ENCODE measurements at regions not wholly inside any gene's neighbourhood (a gene's known extent, or its start where the extent isn't known, plus 50 kb on each side); places are given as distances from the start of the nearest gene placed in this dataset.
"Not testable (repeated sequence)": the region's sequence is repeated elsewhere in the genome, so short reads cannot be mapped to it uniquely, and the experiment has no call there.

- WGBS: 98% methylated on average over 1 of the region's 2 CpGs
- no peak overlapping the region for H3K27ac ChIP-seq (ENCODE audit: low read depth, low read length)
- no peak overlapping the region for H3K4me3 ChIP-seq (ENCODE audit: low read length)
- H3K9me3 ChIP-seq (ENCODE audit: insufficient read depth, low read depth, low read length): no peaks in the 10 kb centered on the region
- H3K27me3 ChIP-seq (ENCODE audit: insufficient read depth, low read length): no peaks in the 10 kb centered on the region
- H3K4me1 ChIP-seq (ENCODE audit: insufficient read depth, low read length): no peaks in the 10 kb centered on the region
- no peak overlapping the region for H3K9ac ChIP-seq (ENCODE audit: low read depth, low read length)
- no peaks in the 10 kb centered on the region for H3K36me3 ChIP-seq (ENCODE audit: insufficient read depth, low read length)
These were observed 489.1 kb downstream of the KCTD16 start for GRCh38 chr5:144659634-144660227.

GRCh38 chr5:144644317-144644716 is 473.6 kb downstream of the KCTD16 start:
- Histone ChIP-seq H3K27me3 (ENCODE audit: insufficient read depth, low read length) (peaks cover 6% of the 10 kb centered on the region; the same call in 1 of the 2 replicates), H3K4me3 (ENCODE audit: low read length) (no peak overlapping the region), H3K4me1 (ENCODE audit: insufficient read depth, low read length) (peaks cover 14% of the 10 kb centered on the region), H3K27ac (ENCODE audit: low read depth, low read length) (no peak overlapping the region), H3K9me3 (ENCODE audit: insufficient read depth, low read depth, low read length) (0 out of 2 replicates have a peak, but pooled peaks cover 3% of the 10 kb centered on the region), H3K36me3 (ENCODE audit: insufficient read depth, low read length) (no peaks in the 10 kb centered on the region), H3K9ac (ENCODE audit: low read depth, low read length) (no peak overlapping the region)
- WGBS: 58% methylated on average over 3 of the region's 3 CpGs

GRCh38 chr5:144638787-144639186 is 468.1 kb downstream of the KCTD16 start:
- no peak overlapping the region for H3K27ac ChIP-seq (ENCODE audit: low read depth, low read length)
- H3K27me3 ChIP-seq (ENCODE audit: insufficient read depth, low read length): no peaks in the 10 kb centered on the region
- 96% methylated on average over 2 of the region's 2 CpGs for whole genome bisulfite sequencing
- H3K36me3 ChIP-seq (ENCODE audit: insufficient read depth, low read length): no peaks in the 10 kb centered on the region
- H3K9ac ChIP-seq (ENCODE audit: low read depth, low read length): no peak overlapping the region
- H3K9me3 ChIP-seq (ENCODE audit: insufficient read depth, low read depth, low read length): peaks cover 19% of the 10 kb centered on the region; the same call in 1 of the 2 replicates
- no peak overlapping the region for H3K4me3 ChIP-seq (ENCODE audit: low read length)
- H3K4me1 ChIP-seq (ENCODE audit: insufficient read depth, low read length): no peaks in the 10 kb centered on the region

DNA sequence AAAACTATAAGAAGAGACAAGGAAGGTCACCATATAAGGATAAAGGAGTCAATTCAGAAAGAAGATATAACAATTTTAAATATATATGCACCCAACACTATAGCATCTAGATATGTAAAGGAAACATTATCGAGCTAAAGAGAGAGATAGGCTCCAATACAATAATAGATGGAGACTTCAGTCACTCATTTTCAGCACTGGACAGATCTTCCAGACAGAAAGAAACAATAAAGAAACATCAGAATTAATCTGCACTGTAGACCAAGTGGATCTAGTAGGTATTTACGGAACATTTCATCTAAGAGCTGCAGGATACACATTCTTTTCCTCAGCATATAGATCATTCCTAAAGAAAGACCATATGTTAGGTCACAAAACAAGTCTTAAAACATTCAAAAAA is 463.5 kb downstream of the KCTD16 start:
- 100% methylated on average over 1 of the region's 2 CpGs for WGBS
- Histone ChIP-seq H3K9ac (ENCODE audit: low read depth, low read length) (no peak overlapping the region), H3K27me3 (ENCODE audit: insufficient read depth, low read length) (no peaks in the 10 kb centered on the region), H3K36me3 (ENCODE audit: insufficient read depth, low read length) (no peaks in the 10 kb centered on the region), H3K27ac (ENCODE audit: low read depth, low read length) (no peak overlapping the region), H3K4me1 (ENCODE audit: insufficient read depth, low read length) (no peaks in the 10 kb centered on the region), H3K4me3 (ENCODE audit: low read length) (no peak overlapping the region), H3K9me3 (ENCODE audit: insufficient read depth, low read depth, low read length) (peaks cover 48% of the 10 kb centered on the region)

- Histone ChIP-seq H3K27me3 (ENCODE audit: insufficient read depth, low read length) (peaks cover 14% of the 10 kb centered on the region), H3K9ac (ENCODE audit: low read depth, low read length) (no peak overlapping the region), H3K27ac (ENCODE audit: low read depth, low read length) (no peak overlapping the region), H3K36me3 (ENCODE audit: insufficient read depth, low read length) (no peaks in the 10 kb centered on the region), H3K4me3 (ENCODE audit: low read length) (peak overlapping the region; percentile 30), H3K9me3 (ENCODE audit: insufficient read depth, low read depth, low read length) (no peaks in the 10 kb centered on the region), H3K4me1 (ENCODE audit: insufficient read depth, low read length) (peaks cover 7% of the 10 kb centered on the region)
- WGBS: 87% methylated on average over 30 of the region's 30 CpGs
These were observed 427.9 kb downstream of the KCTD16 start for GRCh38 chr5:144598451-144599068.

GRCh38 chr5:144596517-144596916 is 425.8 kb downstream of the KCTD16 start:
- Histone ChIP-seq H3K9ac (ENCODE audit: low read depth, low read length) (no peak overlapping the region), H3K4me1 (ENCODE audit: insufficient read depth, low read length) (peaks cover 7% of the 10 kb centered on the region), H3K27me3 (ENCODE audit: insufficient read depth, low read length) (peaks cover 14% of the 10 kb centered on the region), H3K9me3 (ENCODE audit: insufficient read depth, low read depth, low read length) (no peaks in the 10 kb centered on the region), H3K36me3 (ENCODE audit: insufficient read depth, low read length) (no peaks in the 10 kb centered on the region), H3K4me3 (ENCODE audit: low read length) (no peak overlapping the region), H3K27ac (ENCODE audit: low read depth, low read length) (no peak overlapping the region)
- WGBS: 98% methylated on average over 2 of the region's 2 CpGs

DNA sequence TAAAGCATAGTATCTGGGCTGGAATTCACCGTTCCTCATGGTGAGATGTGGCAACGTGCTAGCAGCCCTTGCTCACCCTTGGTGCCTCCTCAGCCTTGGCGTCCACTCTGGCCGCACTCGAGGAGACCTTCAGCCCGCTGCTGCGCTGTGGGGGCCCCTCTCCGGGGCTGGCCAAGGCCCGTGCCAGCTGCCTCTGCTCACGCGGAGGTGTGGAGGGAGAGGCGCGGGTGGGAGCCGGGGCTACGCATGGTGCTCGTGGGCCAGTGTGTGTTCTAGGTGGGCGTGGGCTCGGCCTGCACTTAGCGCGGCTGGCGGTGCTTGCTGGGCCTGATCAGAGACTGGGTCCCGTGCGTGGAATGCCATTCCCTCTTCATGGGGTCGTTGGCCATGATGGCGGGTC is 424.2 kb downstream of the KCTD16 start:
- Histone ChIP-seq H3K9me3 (ENCODE audit: insufficient read depth, low read depth, low read length) (no peaks in the 10 kb centered on the region), H3K4me1 (ENCODE audit: insufficient read depth, low read length) (peaks cover 7% of the 10 kb centered on the region), H3K9ac (ENCODE audit: low read depth, low read length) (no peak overlapping the region), H3K36me3 (ENCODE audit: insufficient read depth, low read length) (no peaks in the 10 kb centered on the region), H3K27ac (ENCODE audit: low read depth, low read length) (no peak overlapping the region), H3K4me3 (ENCODE audit: low read length) (no peak overlapping the region), H3K27me3 (ENCODE audit: insufficient read depth, low read length) (peaks cover 14% of the 10 kb centered on the region)
- 95% methylated on average over 25 of the region's 25 CpGs for WGBS

GRCh38 chr5:144594234-144594633 is 423.6 kb downstream of the KCTD16 start:
- not testable (repeated sequence) for H3K9ac ChIP-seq (ENCODE audit: low read depth, low read length); H3K4me1 ChIP-seq (ENCODE audit: insufficient read depth, low read length); H3K9me3 ChIP-seq (ENCODE audit: insufficient read depth, low read depth, low read length); H3K27ac ChIP-seq (ENCODE audit: low read depth, low read length); H3K4me3 ChIP-seq (ENCODE audit: low read length); H3K36me3 ChIP-seq (ENCODE audit: insufficient read depth, low read length)
- 71% methylated on average over 4 of the region's 4 CpGs for WGBS
- H3K27me3 ChIP-seq (ENCODE audit: insufficient read depth, low read length): peaks cover 14% of the 10 kb centered on the region

DNA sequence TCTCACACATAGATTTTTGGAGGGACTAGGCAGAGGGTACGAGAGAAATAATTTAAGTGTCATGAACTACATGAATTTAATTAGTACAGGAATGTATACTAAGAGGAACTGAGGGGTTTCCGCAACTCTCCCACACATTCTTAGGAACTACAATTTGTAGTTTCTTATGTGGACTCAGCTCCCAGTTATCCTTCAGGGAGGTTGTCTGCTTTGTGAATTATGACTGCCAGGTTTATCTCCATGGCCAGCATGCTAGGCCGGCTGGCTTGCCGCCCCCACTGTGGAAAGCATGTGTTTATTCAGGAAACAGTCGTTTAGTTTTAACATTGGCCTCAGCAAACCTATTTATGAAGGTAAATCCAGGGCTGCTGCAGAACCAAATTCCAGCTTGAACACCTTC is 415.0 kb downstream of the KCTD16 start:
- no peak overlapping the region for H3K4me3 ChIP-seq (ENCODE audit: low read length)
- WGBS: 96% methylated on average over 3 of the region's 5 CpGs
- peaks cover 21% of the 10 kb centered on the region for H3K4me1 ChIP-seq (ENCODE audit: insufficient read depth, low read length)
- no peaks in the 10 kb centered on the region for H3K36me3 ChIP-seq (ENCODE audit: insufficient read depth, low read length)
- no peaks in the 10 kb centered on the region for H3K9me3 ChIP-seq (ENCODE audit: insufficient read depth, low read depth, low read length)
- no peak overlapping the region for H3K9ac ChIP-seq (ENCODE audit: low read depth, low read length)
- no peaks in the 10 kb centered on the region for H3K27me3 ChIP-seq (ENCODE audit: insufficient read depth, low read length)
- no peak overlapping the region for H3K27ac ChIP-seq (ENCODE audit: low read depth, low read length)

DNA sequence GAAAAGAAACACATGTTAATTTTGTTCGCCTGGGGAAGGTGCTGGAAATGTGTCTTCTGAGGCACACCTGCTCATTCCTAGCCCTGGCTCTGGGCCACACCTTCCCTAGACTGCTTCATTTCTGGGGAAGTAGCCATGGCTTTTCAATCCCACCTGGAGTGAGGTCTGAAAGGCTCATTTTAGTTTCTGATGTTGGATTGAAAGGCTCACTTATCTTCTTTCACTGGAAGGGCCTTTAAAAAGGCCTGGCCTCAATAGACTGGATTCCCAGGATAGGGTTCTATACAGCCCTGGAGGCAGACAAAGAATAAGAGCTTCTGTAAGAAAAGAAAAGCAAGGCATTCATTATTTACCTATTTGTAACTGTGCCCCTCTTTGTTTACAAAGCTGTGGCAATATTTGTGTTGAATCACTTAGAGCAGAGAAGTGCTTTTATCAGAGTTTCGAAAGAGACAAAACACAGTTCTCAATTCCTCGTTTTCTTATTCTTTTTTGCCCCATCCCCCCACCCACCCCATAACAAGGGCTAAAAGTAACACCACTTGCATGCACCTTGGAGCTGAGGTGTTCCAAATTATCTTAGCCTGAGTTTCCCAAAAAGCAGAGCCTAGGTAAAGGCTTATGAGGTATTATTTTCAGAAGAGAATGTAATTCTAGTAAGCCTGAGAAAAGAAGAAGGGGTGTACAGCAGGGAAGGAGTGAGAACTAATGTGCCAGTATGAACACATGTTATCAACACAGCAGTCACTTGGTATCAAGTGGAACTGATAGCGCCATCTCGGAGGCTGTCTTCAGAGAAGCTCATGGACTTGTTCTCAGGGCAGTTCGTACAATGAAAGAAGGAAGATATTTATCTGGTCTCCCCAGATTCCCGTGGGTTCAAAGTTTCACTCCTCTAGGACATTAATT is 413.1 kb downstream of the KCTD16 start:
- H3K4me1 ChIP-seq (ENCODE audit: insufficient read depth, low read length): peaks cover 21% of the 10 kb centered on the region
- H3K27ac ChIP-seq (ENCODE audit: low read depth, low read length): peak overlapping the region; percentile 58; the same call in 1 of the 2 replicates
- no peak overlapping the region for H3K9ac ChIP-seq (ENCODE audit: low read depth, low read length)
- no peaks in the 10 kb centered on the region for H3K27me3 ChIP-seq (ENCODE audit: insufficient read depth, low read length)
- WGBS: 77% methylated on average over 7 of the region's 7 CpGs
- no peak overlapping the region for H3K4me3 ChIP-seq (ENCODE audit: low read length)
- H3K36me3 ChIP-seq (ENCODE audit: insufficient read depth, low read length): no peaks in the 10 kb centered on the region
- H3K9me3 ChIP-seq (ENCODE audit: insufficient read depth, low read depth, low read length): no peaks in the 10 kb centered on the region

DNA sequence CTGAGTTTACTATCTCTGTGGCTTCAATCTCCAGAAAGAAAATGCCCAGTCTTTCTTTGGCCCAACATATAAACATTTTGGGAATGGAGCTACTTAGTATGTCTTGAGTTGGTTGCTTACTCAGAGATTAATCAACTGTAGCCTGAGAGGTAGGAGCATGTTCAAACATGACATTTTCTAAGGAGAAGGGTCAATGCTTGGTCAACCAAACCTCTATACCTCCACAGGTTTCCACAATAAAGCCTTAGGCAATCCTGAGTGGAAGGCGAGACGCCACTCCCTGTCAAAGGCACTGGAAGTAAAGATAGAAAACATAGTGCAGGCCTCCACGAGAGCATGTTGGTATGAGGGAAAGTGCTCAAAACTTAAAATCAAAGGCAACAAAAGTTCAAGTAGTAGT is 411.4 kb downstream of the KCTD16 start:
- no peaks in the 10 kb centered on the region for H3K27me3 ChIP-seq (ENCODE audit: insufficient read depth, low read length)
- no peak overlapping the region for H3K27ac ChIP-seq (ENCODE audit: low read depth, low read length)
- H3K36me3 ChIP-seq (ENCODE audit: insufficient read depth, low read length): no peaks in the 10 kb centered on the region
- no peaks in the 10 kb centered on the region for H3K9me3 ChIP-seq (ENCODE audit: insufficient read depth, low read depth, low read length)
- peaks cover 21% of the 10 kb centered on the region for H3K4me1 ChIP-seq (ENCODE audit: insufficient read depth, low read length)
- 91% methylated on average over 3 of the region's 3 CpGs for WGBS
- H3K9ac ChIP-seq (ENCODE audit: low read depth, low read length): no peak overlapping the region
- H3K4me3 ChIP-seq (ENCODE audit: low read length): no peak overlapping the region

Data from HUES64 (cell line).